ENCODE measurements at regions not wholly inside any gene's neighbourhood (a gene's known extent, or its start where the extent isn't known, plus 50 kb on each side); places are given as distances from the start of the nearest gene placed in this dataset.

- H3K27me3 ChIP-seq: no peaks in the 10 kb centered on the region
- H3K4me3 ChIP-seq: no peak overlapping the region
- TF ChIP-seq, protein P1, sequence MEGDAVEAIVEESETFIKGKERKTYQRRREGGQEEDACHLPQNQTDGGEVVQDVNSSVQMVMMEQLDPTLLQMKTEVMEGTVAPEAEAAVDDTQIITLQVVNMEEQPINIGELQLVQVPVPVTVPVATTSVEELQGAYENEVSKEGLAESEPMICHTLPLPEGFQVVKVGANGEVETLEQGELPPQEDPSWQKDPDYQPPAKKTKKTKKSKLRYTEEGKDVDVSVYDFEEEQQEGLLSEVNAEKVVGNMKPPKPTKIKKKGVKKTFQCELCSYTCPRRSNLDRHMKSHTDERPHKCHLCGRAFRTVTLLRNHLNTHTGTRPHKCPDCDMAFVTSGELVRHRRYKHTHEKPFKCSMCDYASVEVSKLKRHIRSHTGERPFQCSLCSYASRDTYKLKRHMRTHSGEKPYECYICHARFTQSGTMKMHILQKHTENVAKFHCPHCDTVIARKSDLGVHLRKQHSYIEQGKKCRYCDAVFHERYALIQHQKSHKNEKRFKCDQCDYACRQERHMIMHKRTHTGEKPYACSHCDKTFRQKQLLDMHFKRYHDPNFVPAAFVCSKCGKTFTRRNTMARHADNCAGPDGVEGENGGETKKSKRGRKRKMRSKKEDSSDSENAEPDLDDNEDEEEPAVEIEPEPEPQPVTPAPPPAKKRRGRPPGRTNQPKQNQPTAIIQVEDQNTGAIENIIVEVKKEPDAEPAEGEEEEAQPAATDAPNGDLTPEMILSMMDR (IDR thresholded peaks at IDR 0.05): no peak
- no peak for TF ChIP-seq EP300 (IDR thresholded peaks at IDR 0.05)
- no peak for TF ChIP-seq POLR2AphosphoS5 (IDR thresholded peaks at IDR 0.05)
- no peak for TF ChIP-seq POLR2A (IDR thresholded peaks at IDR 0.05)
- H3K9me3 ChIP-seq: no peaks in the 10 kb centered on the region
- no peak overlapping the region for H3K27ac ChIP-seq
- no peak for DNase-seq
- intact Hi-C loops (cut with DNase I; ENCODE audit: low total_unique reads): no loop called here
- no peaks in the 10 kb centered on the region for H3K36me3 ChIP-seq
- WGBS, 5 donors: 53 to 78% (median 63%) methylated on average over 3 of the region's 3 CpGs
- no peaks in the 10 kb centered on the region for H3K4me1 ChIP-seq
These were observed 909.7 kb downstream of the EPHA4 start for GRCh38 chr2:220662431-220662830.

- no peak for DNase-seq
- no peak overlapping the region for H3K27ac ChIP-seq
- no peaks in the 10 kb centered on the region for H3K4me1 ChIP-seq
- intact Hi-C loops (cut with DNase I; ENCODE audit: low total_unique reads): no loop called here
- H3K9me3 ChIP-seq: no peaks in the 10 kb centered on the region
- TF ChIP-seq POLR2AphosphoS5 (IDR thresholded peaks at IDR 0.05) (no peak), EP300 (IDR thresholded peaks at IDR 0.05) (no peak)
- H3K27me3 ChIP-seq: no peaks in the 10 kb centered on the region
- H3K4me3 ChIP-seq: no peak overlapping the region
- no peaks in the 10 kb centered on the region for H3K36me3 ChIP-seq
These were observed 909.0 kb downstream of the EPHA4 start for GRCh38 chr2:220663065-220663464.

GRCh38 chr2:220664272-220665107 is 907.6 kb downstream of the EPHA4 start:
- intact Hi-C loops (cut with DNase I; ENCODE audit: low total_unique reads): no loop called here
- TF ChIP-seq POLR2A (IDR thresholded peaks at IDR 0.05) (no peak), EP300 (IDR thresholded peaks at IDR 0.05) (no peak), POLR2AphosphoS5 (IDR thresholded peaks at IDR 0.05) (no peak)
- TF ChIP-seq, protein P1 (IDR thresholded peaks at IDR 0.05): no peak
- Histone ChIP-seq H3K36me3 (no peaks in the 10 kb centered on the region), H3K9me3 (peaks cover 0 to 2% (median 0%) of the 10 kb centered on the region in 4 donors), H3K27ac (no peak overlapping the region), H3K4me1 (no peaks in the 10 kb centered on the region), H3K27me3 (no peaks in the 10 kb centered on the region), H3K4me3 (no peak overlapping the region)
- 58 to 67% (median 60%) methylated on average over 8 of the region's 8 CpGs for WGBS, 5 donors
- peak in 1 of 2 donors; percentile 34 for DNase-seq

DNA sequence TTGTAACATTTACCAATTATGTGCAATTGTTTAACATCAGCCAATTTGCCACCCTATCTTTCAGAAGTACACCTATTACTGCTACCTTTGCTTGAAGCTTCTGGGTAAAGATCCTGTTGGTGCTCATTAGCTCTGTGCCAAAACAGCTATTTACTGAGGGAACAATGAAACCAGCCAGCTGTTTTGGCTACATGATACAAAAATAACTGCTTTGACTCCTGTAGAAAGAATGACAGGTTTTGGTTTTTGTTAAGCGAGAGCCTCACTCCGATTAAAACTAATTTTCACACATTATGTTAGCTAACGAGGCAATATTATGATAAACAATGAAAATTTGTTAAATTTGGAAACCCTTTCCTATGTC is 907.0 kb downstream of the EPHA4 start:
- H3K4me3 ChIP-seq: no peak overlapping the region
- no peaks in the 10 kb centered on the region for H3K36me3 ChIP-seq
- no peaks in the 10 kb centered on the region for H3K4me1 ChIP-seq
- H3K27ac ChIP-seq: no peak overlapping the region
- DNase-seq: no peak
- H3K9me3 ChIP-seq: peaks cover 0 to 3% (median 0%) of the 10 kb centered on the region in 4 donors
- TF ChIP-seq POLR2A (IDR thresholded peaks at IDR 0.05) (no peak), POLR2AphosphoS5 (IDR thresholded peaks at IDR 0.05) (no peak), EP300 (IDR thresholded peaks at IDR 0.05) (no peak)
- TF ChIP-seq, protein P1 (IDR thresholded peaks at IDR 0.05): no peak
- intact Hi-C loops (cut with DNase I; ENCODE audit: low total_unique reads): no loop called here
- 67 to 83% (median 79%) methylated on average over 3 of the region's 3 CpGs for WGBS, 5 donors
- no peaks in the 10 kb centered on the region for H3K27me3 ChIP-seq

GRCh38 chr2:220669324-220669723 is 902.8 kb downstream of the EPHA4 start:
- peaks cover 0 to 3% (median 0%) of the 10 kb centered on the region in 4 donors for H3K9me3 ChIP-seq
- H3K27me3 ChIP-seq: no peaks in the 10 kb centered on the region
- intact Hi-C loops (cut with DNase I; ENCODE audit: low total_unique reads): no loop called here
- no peak for TF ChIP-seq EP300 (IDR thresholded peaks at IDR 0.05)
- no peak for TF ChIP-seq POLR2A (IDR thresholded peaks at IDR 0.05)
- TF ChIP-seq, protein P1 (IDR thresholded peaks at IDR 0.05): no peak
- no peak for TF ChIP-seq POLR2AphosphoS5 (IDR thresholded peaks at IDR 0.05)
- H3K4me1 ChIP-seq: no peaks in the 10 kb centered on the region
- no peak overlapping the region for H3K27ac ChIP-seq
- WGBS, 5 donors: 69 to 82% (median 73%) methylated on average over 4 of the region's 4 CpGs
- H3K36me3 ChIP-seq: no peaks in the 10 kb centered on the region
- no peak overlapping the region for H3K4me3 ChIP-seq
- DNase-seq: no peak
